Thyroid gland (tissue), 4 donors: ENCODE measurements at regions not wholly inside any gene's neighbourhood (a gene's known extent, or its start where the extent isn't known, plus 50 kb on each side); places are given as distances from the start of the nearest gene placed in this dataset.
A peak's percentile ranks its signal among the peaks of the same experiment; 100 is the strongest.

ENCODE experiments used
- DNase-seq, 2 donors: peaks; one replicate each; pipeline ENCODE4 v3.0.0-alpha.2; 2019
- H3K27ac ChIP-seq, 3 donors: fragments of 200-600 bp; sonication (generic); 1 replicate in 2 of 3; 2 replicates in 1 of 3; pipeline ENCODE4 v1.5.1; 2016 to 2019; ENCODE audit warnings: mild to moderate bottlenecking in 1 of 3, moderate library complexity in 1 of 3
- H3K27me3 ChIP-seq: fragments of 200-600 bp; sonication (generic); one replicate; pipeline ENCODE4 v1.5.1; 2019
- H3K36me3 ChIP-seq, 2 donors: fragments of 200-600 bp; sonication (generic); one replicate each; pipeline ENCODE4 v1.5.1; 2016 to 2019
- H3K4me1 ChIP-seq, 2 donors: fragments of 200-600 bp; sonication (generic); one replicate each; pipeline ENCODE4 v1.5.1; 2017 to 2019
- H3K4me3 ChIP-seq, 3 donors: fragments of 200-600 bp; sonication (generic); replicated peaks in 1 of 3; 1 replicate in 2 of 3; 2 replicates in 1 of 3; pipeline ENCODE4 v1.5.1; 2016; ENCODE audit warnings: mild to moderate bottlenecking in 1 of 3
- H3K9me3 ChIP-seq: fragments of 200-600 bp; sonication (generic); one replicate; pipeline ENCODE4 v1.5.1; 2017
- POLR2A ChIP-seq, 2 donors: fragments of 450-650 bp; IDR thresholded peaks; one replicate each; pipeline ENCODE4 v1.6.1; 2017; ENCODE audit warnings: antibody characterized with exemption in 2 of 2, mild to moderate bottlenecking in 2 of 2, moderate library complexity in 1 of 2
- WGBS, 2 donors: methylation state at CpG; one replicate each; pipeline ENCODE4 v1.1.5; 2017; 5-methylcytosine and 5-hydroxymethylcytosine counted together
- intact Hi-C: fragments of 100-400 bp; cut with DNase I; formaldehyde crosslinking; loops from one replicate; pipeline ENCODE4 v1.15.1; 2023
- TF ChIP-seq, protein P1 (sequence below), 6 experiments: fragments of 200-600 bp in 3 of 6; fragments of 450-650 bp in 3 of 6; sonication (generic) in 3 of 6; IDR thresholded peaks; one replicate each; pipeline ENCODE4 v1.5.1; 2016 to 2019; ENCODE audit warnings: antibody characterized with exemption in 6 of 6, mild to moderate bottlenecking in 2 of 6, inconsistent platforms in 1 of 6, moderate library complexity in 1 of 6

DNA sequence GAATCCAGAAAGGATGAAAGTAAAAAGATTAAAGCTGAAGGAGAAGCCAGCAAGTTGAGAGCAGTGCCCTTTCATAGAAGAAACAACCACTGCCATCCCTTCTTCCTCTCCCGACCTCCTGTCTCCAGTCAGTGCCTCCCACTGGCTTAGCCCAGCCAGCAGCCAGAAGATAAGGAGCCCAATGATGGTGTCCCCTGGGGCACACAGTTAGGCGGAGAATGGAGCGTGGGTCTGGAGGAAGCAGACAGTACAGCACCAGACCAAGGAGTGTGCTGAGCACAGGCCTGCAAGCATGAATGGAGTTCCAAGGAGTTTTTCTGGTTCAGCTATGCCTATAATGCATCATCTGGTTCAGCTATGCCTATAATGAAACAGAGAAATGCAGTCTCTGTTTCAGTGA, 54.3 kb upstream of the TNRC6B start:
- Histone ChIP-seq H3K9me3 (no peaks in the 10 kb centered on the region), H3K27ac (no peak overlapping the region), H3K27me3 (no peaks in the 10 kb centered on the region), H3K36me3 (no peaks in the 10 kb centered on the region), H3K4me1 (peaks cover 3 to 11% of the 10 kb centered on the region in 2 donors), H3K4me3 (no peak overlapping the region)
- 66 to 73% methylated on average over 3 of the region's 3 CpGs for WGBS, 2 donors
- no peak for TF ChIP-seq POLR2A (IDR thresholded peaks at IDR 0.05)
- TF ChIP-seq, protein P1, sequence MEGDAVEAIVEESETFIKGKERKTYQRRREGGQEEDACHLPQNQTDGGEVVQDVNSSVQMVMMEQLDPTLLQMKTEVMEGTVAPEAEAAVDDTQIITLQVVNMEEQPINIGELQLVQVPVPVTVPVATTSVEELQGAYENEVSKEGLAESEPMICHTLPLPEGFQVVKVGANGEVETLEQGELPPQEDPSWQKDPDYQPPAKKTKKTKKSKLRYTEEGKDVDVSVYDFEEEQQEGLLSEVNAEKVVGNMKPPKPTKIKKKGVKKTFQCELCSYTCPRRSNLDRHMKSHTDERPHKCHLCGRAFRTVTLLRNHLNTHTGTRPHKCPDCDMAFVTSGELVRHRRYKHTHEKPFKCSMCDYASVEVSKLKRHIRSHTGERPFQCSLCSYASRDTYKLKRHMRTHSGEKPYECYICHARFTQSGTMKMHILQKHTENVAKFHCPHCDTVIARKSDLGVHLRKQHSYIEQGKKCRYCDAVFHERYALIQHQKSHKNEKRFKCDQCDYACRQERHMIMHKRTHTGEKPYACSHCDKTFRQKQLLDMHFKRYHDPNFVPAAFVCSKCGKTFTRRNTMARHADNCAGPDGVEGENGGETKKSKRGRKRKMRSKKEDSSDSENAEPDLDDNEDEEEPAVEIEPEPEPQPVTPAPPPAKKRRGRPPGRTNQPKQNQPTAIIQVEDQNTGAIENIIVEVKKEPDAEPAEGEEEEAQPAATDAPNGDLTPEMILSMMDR (IDR thresholded peaks at IDR 0.05): no peak
- intact Hi-C loops: no loop called here
- peak; percentile 15 to 17 for DNase-seq
